K562 (cell line): ENCODE measurements at regions not wholly inside any gene's neighbourhood (a gene's known extent, or its start where the extent isn't known, plus 50 kb on each side); places are given as distances from the start of the nearest gene placed in this dataset.

Experiments used
- BMI1 ChIP-seq: fragments of 150-350 bp; IDR thresholded peaks from 2 replicates; pipeline ENCODE4 v1.6.1; 2014; ENCODE audit warnings: low read length
- CBX2 ChIP-seq: fragments of 200-600 bp; sonication (generic); IDR thresholded peaks from one replicate; pipeline ENCODE4 v1.6.1; 2012; ENCODE audit warnings: mild to moderate bottlenecking, low read length, inconsistent platforms; ENCODE audit not compliant: insufficient read depth, poor library complexity, severe bottlenecking
- CEBPB ChIP-seq: fragments of 450-650 bp; IDR thresholded peaks from 2 replicates; pipeline ENCODE4 v1.6.1; 2016; ENCODE audit warnings: missing genetic modification characterization, missing compliant biosample characterization
- CTCF ChIP-seq, 3 experiments: IDR thresholded peaks in 2 of 3; conservative IDR thresholded peaks in 1 of 3; 2 replicates each; pipeline ENCODE4 v1.5.1; 2011 to 2012; ENCODE audit warnings: low read length in 3 of 3, mild to moderate bottlenecking in 3 of 3, control low read depth in 2 of 3, improper control_type of control experiment in 1 of 3, inconsistent platforms in 1 of 3, low read depth in 1 of 3, mixed read lengths in 1 of 3, moderate library complexity in 1 of 3; ENCODE audit not compliant: insufficient read depth in 2 of 3
- FOS ChIP-seq: IDR thresholded peaks from 3 replicates; pipeline ENCODE4 v1.6.1; 2011; ENCODE audit not compliant: insufficient read length; ENCODE audit errors: extremely low read depth
- HINFP ChIP-seq: fragments of 450-650 bp; conservative IDR thresholded peaks from 2 replicates; pipeline ENCODE4 v1.6.1; 2016; ENCODE audit warnings: missing genetic modification characterization, low read depth, mild to moderate bottlenecking, control low read depth, missing compliant biosample characterization
- HMG20B ChIP-seq: fragments of 250-450 bp; sonication (Bioruptor Pico); IDR thresholded peaks from 2 replicates; pipeline ENCODE4 v1.5.0; 2021; ENCODE audit warnings: mild to moderate bottlenecking
- PATZ1 ChIP-seq: fragments of 250-450 bp; sonication (Bioruptor Pico); IDR thresholded peaks from 2 replicates; pipeline ENCODE4 v1.5.0; 2020; ENCODE audit warnings: mild to moderate bottlenecking, borderline replicate concordance
- PKNOX1 ChIP-seq: fragments of 450-650 bp; IDR thresholded peaks from 2 replicates; pipeline ENCODE4 v1.6.1; 2016
- SNRNP70 ChIP-seq: fragments of 200-400 bp; formaldehyde crosslinking; optimal IDR thresholded peaks from 2 replicates; pipeline ENCODE3; 2017; ENCODE audit warnings: low read depth, low read length
- TAF1 ChIP-seq: IDR thresholded peaks from 2 replicates; pipeline ENCODE4 v1.6.1; 2011; ENCODE audit warnings: mild to moderate bottlenecking, low read length, moderate library complexity; ENCODE audit not compliant: insufficient read depth, control insufficient read depth, severe bottlenecking; ENCODE audit errors: extremely low read depth
- ZBTB8A ChIP-seq: fragments of 450-650 bp; IDR thresholded peaks from 2 replicates; pipeline ENCODE4 v1.6.1; 2018; ENCODE audit warnings: mild to moderate bottlenecking, moderate library complexity; ENCODE audit not compliant: partially characterized antibody
- ZNF24 ChIP-seq: fragments of 450-650 bp; IDR thresholded peaks from 2 replicates; pipeline ENCODE4 v1.6.1; 2016
- ZNF436 ChIP-seq: fragments of 250-450, 450-650 bp; sonication (Bioruptor Pico); formaldehyde crosslinking; IDR thresholded peaks from 2 replicates; pipeline ENCODE4 v1.7.0; 2020; ENCODE audit warnings: mild to moderate bottlenecking

- TF ChIP-seq ZNF24 (no peak), PATZ1 (CRISPR knock-in tag) (no peak), CBX2 (no peak), HINFP (tag) (no peak), FOS (no peak), TAF1 (no peak), SNRNP70 (no peak), ZBTB8A (no peak), ZNF436 (CRISPR knock-in tag) (no peak), CTCF (IDR thresholded peaks at IDR 0.05 in 2 of 3, conservative IDR thresholded peaks at IDR 0.05 in 1 of 3; ENCODE audit: insufficient read depth in 2 of 3, low read depth in 1 of 3, low read length in 3 of 3) (no peak), CEBPB (tag) (no peak), BMI1 (no peak), HMG20B (CRISPR knock-in tag) (no peak), PKNOX1 (no peak)
These were observed 373.6 kb upstream of the NRSN1 start for GRCh38 chr6:23752414-23752813.
